GM12878 (cell line): ENCODE measurements at regions not wholly inside any gene's neighbourhood (a gene's known extent, or its start where the extent isn't known, plus 50 kb on each side); places are given as distances from the start of the nearest gene placed in this dataset.

Experiments used
- ATAC-seq: fragments of 200-7000 bp; cut with Tn5 transposase; 3 replicates; pipeline ENCODE4 v1.9.1; 2020; ENCODE audit warnings: mild to moderate bottlenecking, moderate library complexity
- BruUV-seq: library from RNA; stranded (reverse); fragments of 400-500 nt; replicated peaks from 2 replicates; lab custom pipeline; 2021; lab: Mats Ljungman, UMichigan
- CTCF ChIA-PET: fragments of 300-600 bp; sonication (Branson Sonifier 250); formaldehyde crosslinking; extraction: SDS; loops from one replicate; lab custom pipeline; 2021; ENCODE audit warnings: inconsistent platforms; lab: Yijun Ruan, JAX
- POLR2A ChIA-PET: fragments of 350-600 bp; formaldehyde crosslinking; extraction: SDS; loops from one replicate; lab custom pipeline; 2021; ENCODE audit warnings: inconsistent platforms; lab: Charles Lee
- RAD21 ChIA-PET: fragments of 300-600 bp; sonication (Branson Sonifier 250); formaldehyde crosslinking; loops from one replicate; lab custom pipeline; 2023; ENCODE audit warnings: antibody characterized with exemption; ENCODE audit not compliant: unreplicated experiment; lab: Charles Lee
- SMC1A ChIA-PET: fragments of 300-600 bp; sonication (Branson Sonifier 250); formaldehyde crosslinking; loops from one replicate; lab custom pipeline; 2023; ENCODE audit not compliant: unreplicated experiment, uncharacterized antibody; lab: Charles Lee
- DNase-seq: peaks from one replicate; pipeline ENCODE4 v3.0.0-alpha.2; 2011; ENCODE audit warnings: low read depth, low spot score
- FAIRE-seq: peaks from 3 replicates; lab custom pipeline; 2011; peaks lifted over from hg19 to GRCh38; lab: Jason Lieb, UNC
- H2AFZ ChIP-seq: 2 replicates; pipeline ENCODE4 v1.6.0; 2011; ENCODE audit warnings: low read depth, low read length, control low read depth; ENCODE audit not compliant: control insufficient read depth
- H3K27ac ChIP-seq: 2 replicates; pipeline ENCODE4 v1.5.1; 2011; ENCODE audit warnings: control low read depth; ENCODE audit not compliant: control insufficient read depth, insufficient read depth
- H3K27me3 ChIP-seq, 2 experiments: replicated peaks in 1 of 2; 2 replicates each; pipeline versions ENCODE4 v1.6.0 to v1.6.1; 2011; ENCODE audit warnings: low read length in 1 of 2; ENCODE audit not compliant: control insufficient read depth in 2 of 2, insufficient read depth in 2 of 2
- H3K36me3 ChIP-seq, 2 experiments: 2 replicates each; pipeline ENCODE4 v1.5.1; 2011; ENCODE audit warnings: low read length in 1 of 2; ENCODE audit not compliant: control insufficient read depth in 2 of 2, insufficient read depth in 2 of 2
- H3K4me1 ChIP-seq: 2 replicates; pipeline ENCODE4 v1.6.1; 2011; ENCODE audit warnings: mild to moderate bottlenecking, low read length, moderate library complexity, mixed read lengths; ENCODE audit not compliant: control insufficient read depth, insufficient read depth
- H3K4me2 ChIP-seq: 2 replicates; pipeline ENCODE4 v1.6.0; 2011; ENCODE audit warnings: control low read depth; ENCODE audit not compliant: control insufficient read depth, insufficient read depth
- H3K4me3 ChIP-seq: fragments of 200-600 bp; sonication (generic); 2 replicates; pipeline ENCODE4 v1.5.1; 2016
- H3K79me2 ChIP-seq: 2 replicates; pipeline ENCODE4 v1.6.0; 2011; ENCODE audit warnings: low read length; ENCODE audit not compliant: control insufficient read depth, insufficient read depth
- H3K9ac ChIP-seq: 2 replicates; pipeline ENCODE4 v1.8.0; 2011; ENCODE audit warnings: low read length, control low read depth, mixed read lengths; ENCODE audit not compliant: control insufficient read depth, insufficient read depth
- H3K9me3 ChIP-seq: replicated peaks from 3 replicates; pipeline ENCODE4 v1.5.1; 2011; ENCODE audit warnings: mild to moderate bottlenecking, low read length; ENCODE audit not compliant: control insufficient read depth, insufficient read depth
- H4K20me1 ChIP-seq: 2 replicates; pipeline ENCODE4 v1.6.0; 2011; ENCODE audit not compliant: control insufficient read depth, insufficient read depth
- BCLAF1 ChIP-seq: fragments of 450-650 bp; IDR thresholded peaks from 2 replicates; pipeline ENCODE4 v1.6.1; 2017; ENCODE audit warnings: antibody characterized with exemption, mild to moderate bottlenecking, moderate library complexity
- CHD4 ChIP-seq: fragments of 200-600 bp; sonication (generic); IDR thresholded peaks from 2 replicates; pipeline ENCODE4 v1.6.1; 2016; ENCODE audit warnings: mild to moderate bottlenecking
- CREM ChIP-seq: IDR thresholded peaks from 2 replicates; pipeline ENCODE4 v1.6.1; 2014; ENCODE audit warnings: antibody characterized with exemption, low read depth
- HDAC6 ChIP-seq: fragments of 200-600 bp; sonication (generic); IDR thresholded peaks from one replicate; pipeline ENCODE4 v1.8.0; 2017; ENCODE audit warnings: antibody characterized with exemption; ENCODE audit not compliant: unreplicated experiment
- HDGF ChIP-seq: fragments of 450-650 bp; IDR thresholded peaks from 2 replicates; pipeline ENCODE4 v1.6.1; 2016; ENCODE audit warnings: antibody characterized with exemption
- HSF1 ChIP-seq: fragments of 150-350 bp; IDR thresholded peaks from 2 replicates; pipeline ENCODE4 v1.6.1; 2014; ENCODE audit warnings: mild to moderate bottlenecking, low read depth, low read length
- IKZF2 ChIP-seq, 2 experiments: fragments of 450-650 bp; IDR thresholded peaks; 2 replicates each; pipeline ENCODE4 v1.6.1; 2017; ENCODE audit warnings: mild to moderate bottlenecking in 2 of 2, moderate library complexity in 2 of 2
- IRF4 ChIP-seq: IDR thresholded peaks from 2 replicates; pipeline ENCODE4 v1.6.1; 2011; ENCODE audit warnings: low read depth, low read length
- MAX ChIP-seq: IDR thresholded peaks from 2 replicates; pipeline ENCODE4 v1.6.1; 2012; ENCODE audit warnings: low read depth, low read length, improper control_type of control experiment
- MXI1 ChIP-seq: fragments of 150-350 bp; IDR thresholded peaks from 2 replicates; pipeline ENCODE4 v1.6.1; 2011; ENCODE audit warnings: low read depth, mild to moderate bottlenecking, inconsistent platforms, low read length, improper control_type of control experiment
- RUNX3 ChIP-seq: IDR thresholded peaks from 2 replicates; pipeline ENCODE4 v1.6.1; 2012; ENCODE audit warnings: low read length, inconsistent platforms
- SIX5 ChIP-seq: IDR thresholded peaks from 2 replicates; pipeline ENCODE4 v1.6.1; 2011; ENCODE audit warnings: mild to moderate bottlenecking, low read depth, low read length, moderate library complexity; ENCODE audit not compliant: severe bottlenecking
- SMAD1 ChIP-seq: fragments of 450-650 bp; IDR thresholded peaks from 2 replicates; pipeline ENCODE4 v1.6.1; 2018; ENCODE audit warnings: mild to moderate bottlenecking, low read depth; ENCODE audit not compliant: partially characterized antibody
- SREBF1 ChIP-seq: IDR thresholded peaks from 2 replicates; pipeline ENCODE4 v1.6.1; 2012; ENCODE audit warnings: mild to moderate bottlenecking, low read length
- TCF7 ChIP-seq: IDR thresholded peaks from 2 replicates; pipeline ENCODE4 v1.6.1; 2014; ENCODE audit warnings: antibody characterized with exemption, borderline replicate concordance
- USF1 ChIP-seq: IDR thresholded peaks from 2 replicates; pipeline ENCODE4 v1.6.1; 2011; ENCODE audit warnings: borderline replicate concordance, low read depth, mild to moderate bottlenecking, moderate library complexity, mixed read lengths, low read length; ENCODE audit not compliant: insufficient read depth; ENCODE audit errors: extremely low read length
- YBX1 ChIP-seq: fragments of 450-650 bp; IDR thresholded peaks from 2 replicates; pipeline ENCODE4 v1.6.1; 2016; ENCODE audit warnings: antibody characterized with exemption
- ZBTB4 ChIP-seq: fragments of 450-650 bp; formaldehyde crosslinking; IDR thresholded peaks from 2 replicates; pipeline ENCODE4 v1.4.0; 2022; ENCODE audit warnings: mild to moderate bottlenecking, moderate library complexity
- ZNF24 ChIP-seq: fragments of 450-650 bp; IDR thresholded peaks from 2 replicates; pipeline ENCODE4 v1.6.1; 2017; ENCODE audit warnings: antibody characterized with exemption, mild to moderate bottlenecking
- WGBS: methylation state at CpG from one replicate; pipeline ENCODE4 v1.1.6; 2016; ENCODE audit warnings: low lambda C conversion rate; ENCODE audit not compliant: insufficient replicate concordance, insufficient coverage; ENCODE audit errors: missing lambda C conversion rate; 5-methylcytosine and 5-hydroxymethylcytosine counted together
- in situ Hi-C: fragments of 300-500 bp; cut with MboI; formaldehyde crosslinking; loops from 9 replicates; pipeline ENCODE4 v1.14.3; 2018; ENCODE audit warnings: mixed read lengths
- intact Hi-C: fragments of 100-400 bp; cut with micrococcal nuclease; formaldehyde crosslinking; loops from one replicate; pipeline ENCODE4 v1.14.2; 2022; ENCODE audit not compliant: unreplicated experiment

- Histone ChIP-seq H2AFZ (no peak overlapping the region), H3K4me2 (no peak overlapping the region), H3K79me2 (no peaks in the 10 kb centered on the region), H4K20me1 (no peaks in the 10 kb centered on the region), H3K4me3 (no peak overlapping the region), H3K27me3 (no peaks in the 10 kb centered on the region), H3K9me3 (no peaks in the 10 kb centered on the region), H3K27ac (no peak overlapping the region), H3K4me1 (no peaks in the 10 kb centered on the region), H3K36me3 (no peaks in the 10 kb centered on the region), H3K9ac (no peak overlapping the region)
- intact Hi-C loops: no loop called here
- ChIA-PET POLR2A (no interaction called here), CTCF (no interaction called here), RAD21 (no interaction called here), SMC1A (interaction anchor here (0.8 kb wide), 1 partner anchor 9 kb away, joined by 4 read pairs; no protein-coding TSS in a partner anchor)
- WGBS: 0% methylated on average over 1 of the region's 1 CpG
- no TSS peak for BruUV-seq
- no peak for FAIRE-seq
- in situ Hi-C loops: no loop called here
- ATAC-seq: no peak
- no peak for DNase-seq
- TF ChIP-seq HDGF (no peak), SIX5 (no peak), MXI1 (no peak), HDAC6 (no peak), HSF1 (no peak), ZBTB4 (CRISPR knock-in tag) (no peak), BCLAF1 (no peak), IRF4 (no peak), YBX1 (no peak), SMAD1 (no peak), IKZF2 (IDR thresholded peaks at IDR 0.05) (no peak), CHD4 (no peak), RUNX3 (no peak), USF1 (no peak), SREBF1 (no peak), ZNF24 (no peak), TCF7 (no peak), MAX (no peak), CREM (no peak)
These were observed 392.2 kb downstream of the RASEF start for GRCh38 chr9:82670726-82671125.
